ENCODE measurements at regions not wholly inside any gene's neighbourhood (a gene's known extent, or its start where the extent isn't known, plus 50 kb on each side); places are given as distances from the start of the nearest gene placed in this dataset.

- no peak for DNase-seq (ENCODE audit: low read depth in 2 of 2)
Observed at GRCh38 chr4:177692907-177693306, 250.7 kb upstream of the AGA start.

- no peak for DNase-seq (ENCODE audit: low read depth in 2 of 2)
Observed at GRCh38 chr4:177696438-177696966, 254.3 kb upstream of the AGA start.

GRCh38 chr4:177699365-177700213 is 257.4 kb upstream of the AGA start:
- no peak for DNase-seq (ENCODE audit: low read depth in 2 of 2)

DNA sequence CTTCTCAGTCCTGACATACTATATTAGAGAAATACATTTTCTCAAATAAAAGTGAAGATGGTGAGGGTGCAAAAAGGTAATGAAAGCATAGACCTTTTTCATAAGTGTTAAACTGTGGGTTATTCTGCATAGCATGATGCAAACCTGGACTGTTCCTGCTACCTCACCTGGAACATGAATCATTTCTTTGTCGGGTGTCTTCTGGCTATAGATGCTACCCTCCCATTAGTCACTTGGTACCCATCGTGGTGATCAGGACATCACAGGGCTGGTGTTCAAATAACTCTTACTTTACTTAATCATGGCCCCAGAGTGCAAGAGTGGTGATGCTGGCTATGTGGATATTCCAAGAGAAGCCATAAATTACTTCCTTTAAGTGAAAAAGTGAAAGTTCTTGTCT is 264.7 kb upstream of the AGA start:
- DNase-seq (ENCODE audit: low read depth in 2 of 2): no peak

DNA sequence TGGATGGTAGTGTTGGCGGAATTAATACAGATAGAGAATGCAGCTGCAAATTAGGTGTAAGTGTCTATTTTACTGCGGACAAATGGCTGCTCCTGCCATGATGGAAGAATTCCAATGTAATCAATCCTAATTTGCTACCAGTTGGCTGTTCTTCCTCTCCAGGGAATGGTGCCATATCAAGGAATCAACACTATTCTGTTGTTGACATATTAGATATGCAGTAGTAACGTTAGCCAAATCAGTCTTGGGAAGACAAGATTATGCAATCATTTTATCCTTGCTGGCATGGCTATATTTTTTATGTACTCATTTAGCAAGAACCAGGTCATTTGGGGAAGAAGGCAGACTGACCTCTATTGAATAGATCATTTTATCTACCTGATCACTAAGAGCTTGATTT is 271.2 kb upstream of the AGA start:
- no peak for DNase-seq (ENCODE audit: low read depth in 2 of 2)

DNA sequence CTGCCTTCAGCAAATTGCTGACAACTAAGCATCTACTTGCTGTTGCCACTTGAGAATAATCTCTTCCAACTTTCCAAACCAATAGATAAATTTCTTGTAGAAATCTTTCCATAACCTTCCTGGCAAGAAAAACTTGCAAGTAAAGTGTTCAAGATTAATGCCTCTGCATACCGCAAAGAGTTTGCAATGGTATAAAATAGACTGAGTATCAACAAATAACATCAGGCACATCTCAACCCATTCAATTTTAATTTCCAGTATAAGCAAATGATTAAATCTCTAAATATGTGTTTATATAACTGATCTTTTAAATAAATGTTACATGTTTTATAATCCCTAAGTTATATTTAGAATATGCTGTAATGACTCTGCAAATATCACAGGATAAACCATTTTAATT is 275.2 kb upstream of the AGA start:
- DNase-seq (ENCODE audit: low read depth in 2 of 2): no peak

GRCh38 chr4:177718514-177718913 is 276.3 kb upstream of the AGA start:
- DNase-seq (ENCODE audit: low read depth in 2 of 2): no peak

DNA sequence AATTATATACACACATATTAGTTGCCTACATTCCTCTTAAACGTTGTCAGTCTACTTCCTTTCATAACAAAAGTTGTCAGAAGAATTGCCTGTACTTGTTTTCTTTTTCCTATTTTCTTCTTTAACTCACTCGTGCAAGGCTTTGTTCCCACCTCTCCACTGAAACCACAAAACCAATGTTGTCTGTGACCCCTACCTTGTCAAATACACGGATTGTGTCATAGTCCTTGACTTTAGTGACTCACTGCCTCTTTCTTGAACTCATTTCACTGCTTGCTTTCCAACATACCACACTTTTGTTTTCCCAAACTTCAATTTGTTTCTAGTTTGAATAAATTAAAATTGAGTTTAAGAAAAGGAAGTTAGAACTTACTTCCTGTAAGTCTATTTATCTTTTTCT is 283.9 kb upstream of the AGA start:
- DNase-seq (ENCODE audit: low read depth in 2 of 2): no peak

DNA sequence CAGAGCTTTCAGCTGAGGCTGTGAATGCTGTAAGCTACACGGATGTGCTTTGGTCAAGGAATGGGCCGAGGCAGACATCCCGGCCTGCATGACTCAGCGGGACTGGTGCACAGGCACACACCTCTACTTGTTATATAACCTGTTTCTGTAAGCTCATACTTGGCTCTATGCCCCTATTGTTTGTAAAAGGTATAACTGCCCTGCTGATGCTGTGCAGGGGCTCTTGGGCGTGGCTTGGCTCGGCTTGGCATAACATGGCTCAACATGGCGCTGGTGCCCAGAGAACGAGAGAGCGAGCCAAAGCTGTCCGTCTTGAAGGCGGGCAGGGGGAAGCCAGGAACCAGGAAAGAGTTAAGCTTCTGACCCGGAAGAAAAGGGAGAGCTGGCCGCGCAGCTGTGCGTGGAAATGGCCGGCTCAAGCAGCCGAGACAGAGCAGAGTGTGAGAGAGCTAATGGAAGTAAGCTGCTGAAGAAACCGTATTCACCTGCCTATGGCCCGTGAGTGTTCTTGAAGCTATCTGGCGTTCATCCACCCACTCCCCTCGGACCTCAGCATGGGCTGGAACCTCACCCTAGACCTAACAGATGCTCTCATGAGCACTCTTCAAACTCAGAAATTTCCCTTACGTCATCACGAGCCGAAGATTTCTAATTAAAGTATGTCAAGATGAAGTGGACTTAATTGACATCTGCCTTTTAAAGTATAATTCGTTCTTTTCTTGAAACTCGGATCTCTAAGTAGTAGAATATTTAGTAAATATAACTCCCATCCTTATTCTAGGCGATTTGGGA is 286.3 kb upstream of the AGA start:
- no peak for DNase-seq (ENCODE audit: low read depth in 2 of 2)

DNA sequence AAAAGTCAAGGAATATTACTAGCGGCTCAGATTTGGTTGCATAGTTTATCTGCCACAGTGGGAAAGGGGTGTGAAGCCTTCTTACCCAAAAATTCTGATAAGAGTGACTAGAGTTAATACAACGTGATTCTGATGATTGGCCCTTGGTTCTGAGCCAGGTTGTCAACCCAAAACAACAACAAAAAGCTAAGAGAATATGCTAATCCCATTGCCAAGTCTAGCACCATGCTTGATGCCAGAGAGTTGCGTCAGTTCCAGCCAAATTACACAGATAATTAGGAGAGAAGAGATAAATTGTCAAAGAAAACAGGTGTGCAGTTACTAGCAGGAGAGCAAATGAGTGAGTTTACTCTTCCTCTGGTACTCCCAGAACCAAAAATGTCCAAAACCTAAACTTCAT is 287.4 kb upstream of the AGA start:
- no peak for DNase-seq (ENCODE audit: low read depth in 2 of 2)

DNA sequence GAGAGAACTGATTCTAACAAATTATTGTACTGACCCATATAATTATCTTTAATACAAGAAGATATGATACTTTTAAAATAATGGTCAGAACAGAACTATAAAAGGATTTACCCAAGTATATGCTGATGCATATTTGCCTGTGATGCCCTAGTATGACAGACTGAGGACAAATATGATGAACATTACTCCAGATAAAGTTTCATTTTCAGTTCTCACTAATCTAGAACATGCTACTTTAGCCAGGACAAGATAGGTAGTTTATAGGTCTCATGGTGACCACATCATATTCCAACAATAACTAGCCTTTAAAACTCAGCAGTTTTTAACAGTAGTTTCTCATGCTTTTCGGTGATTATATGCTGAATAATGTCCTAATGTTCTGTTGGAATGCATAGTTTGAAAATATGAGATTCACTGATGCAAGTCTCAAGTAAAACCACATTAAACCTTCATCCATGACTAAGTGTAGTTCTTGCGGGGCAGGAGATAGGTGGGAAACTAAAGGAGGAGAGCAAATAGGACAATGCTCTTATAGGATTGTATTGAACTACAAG is 295.2 kb upstream of the AGA start:
- no peak for DNase-seq (ENCODE audit: low read depth in 2 of 2)

- DNase-seq (ENCODE audit: low read depth in 2 of 2): no peak
Observed at GRCh38 chr4:177740563-177740962, 298.3 kb upstream of the AGA start.

DNA sequence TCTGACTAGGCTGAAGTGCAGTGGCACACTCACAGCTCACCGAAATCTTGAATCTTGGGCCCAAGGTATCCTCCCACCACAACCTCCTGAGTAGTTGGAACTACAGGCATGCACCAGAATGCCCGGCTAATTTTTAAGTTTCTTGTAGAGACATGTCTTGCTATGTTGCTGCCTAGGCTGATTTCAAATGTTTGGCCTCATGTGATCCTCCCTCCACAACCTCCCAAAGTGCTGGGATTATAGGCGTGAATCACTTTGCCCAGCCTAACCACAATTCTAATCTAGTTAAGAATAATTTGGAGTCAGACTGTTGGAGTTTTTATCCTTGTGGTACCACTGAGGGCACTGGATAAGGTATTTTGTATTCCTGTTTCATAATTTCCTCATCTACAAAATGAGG is 317.5 kb upstream of the AGA start:
- no peak for DNase-seq (ENCODE audit: low read depth in 2 of 2)

DNA sequence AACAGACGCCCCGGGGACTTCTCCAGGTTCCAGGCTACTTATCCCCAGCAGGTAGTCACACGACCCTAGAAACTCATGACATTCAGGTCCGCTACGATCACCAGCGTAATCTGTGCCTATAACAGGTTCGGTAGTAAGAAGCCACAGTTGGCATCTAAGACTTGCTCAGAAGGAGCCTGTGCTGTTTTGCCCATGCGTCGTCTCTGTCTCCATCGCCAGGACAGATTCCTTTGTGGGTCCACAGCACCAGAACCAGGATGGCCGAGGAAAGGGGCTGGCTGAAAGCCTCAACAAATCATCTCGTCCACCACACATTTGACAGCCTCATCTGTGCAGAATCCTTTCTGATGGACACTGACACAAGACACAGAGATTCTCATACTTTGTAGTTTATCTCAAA is 319.5 kb upstream of the AGA start:
- no peak for DNase-seq (ENCODE audit: low read depth in 2 of 2)

- no peak for DNase-seq (ENCODE audit: low read depth in 2 of 2)
Observed at GRCh38 chr4:177769155-177769554, 326.9 kb upstream of the AGA start.

DNA sequence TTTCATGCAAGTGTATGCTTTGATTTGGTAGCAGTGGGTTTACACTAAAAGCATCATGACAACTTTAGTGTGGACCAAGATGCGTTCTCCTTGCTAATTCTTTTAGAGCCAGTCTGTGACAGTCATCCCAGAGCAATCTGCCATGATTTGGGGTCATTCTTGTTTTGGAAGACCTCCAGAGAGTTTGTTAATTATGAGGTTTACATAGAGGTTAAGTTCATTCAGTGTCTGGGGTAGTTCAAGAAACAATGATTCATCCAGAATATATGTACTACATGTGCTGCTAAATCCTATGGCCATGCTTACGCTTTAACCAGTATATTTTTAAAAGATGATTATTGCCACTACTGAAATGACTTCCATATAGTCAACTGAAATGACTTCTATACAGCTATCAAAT is 328.5 kb upstream of the AGA start:
- no peak for DNase-seq (ENCODE audit: low read depth in 2 of 2)

DNA sequence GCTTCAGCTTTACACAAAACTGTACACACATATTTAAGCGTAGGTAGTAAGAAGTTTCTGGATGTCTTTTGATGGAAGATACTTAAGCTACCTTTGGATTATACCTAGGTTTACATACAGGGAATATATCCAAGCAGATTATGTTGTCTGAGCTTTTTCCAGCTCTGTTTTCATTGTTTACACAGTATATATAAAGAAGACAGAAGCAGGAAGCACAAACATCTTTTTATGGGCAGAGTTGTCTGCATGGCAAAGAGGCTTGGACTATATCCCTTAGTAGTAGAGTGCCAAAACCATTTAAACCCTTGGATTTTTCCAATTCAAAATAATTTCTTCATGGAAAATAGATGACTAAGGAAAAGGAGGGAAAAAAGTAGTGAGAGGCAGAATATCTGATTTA is 329.4 kb upstream of the AGA start:
- no peak for DNase-seq (ENCODE audit: low read depth in 2 of 2)

- no peak for DNase-seq (ENCODE audit: low read depth in 2 of 2)
Observed at GRCh38 chr4:177778623-177779022, 336.4 kb upstream of the AGA start.

GRCh38 chr4:177785000-177785399 is 342.8 kb upstream of the AGA start:
- no peak for DNase-seq (ENCODE audit: low read depth in 2 of 2)

DNA sequence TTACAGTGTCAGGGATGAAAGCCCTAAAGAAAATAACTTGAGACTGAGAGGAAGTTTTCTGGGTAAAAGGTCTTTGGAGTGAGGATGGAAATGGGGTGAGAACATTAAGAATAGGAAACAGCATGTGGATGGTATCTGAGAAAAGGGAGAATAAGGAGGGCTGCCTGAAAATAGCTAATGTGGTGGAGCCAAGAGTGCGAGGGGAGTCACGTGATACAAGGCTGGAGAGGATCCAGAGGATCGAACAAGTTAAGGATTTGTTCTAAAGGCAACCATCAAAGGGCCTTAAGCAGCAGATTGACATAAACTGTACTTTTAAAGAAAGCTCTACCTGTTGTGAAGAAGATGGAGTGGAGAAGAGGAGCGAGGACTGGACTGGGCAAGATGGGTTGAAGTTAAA is 347.4 kb upstream of the AGA start:
- DNase-seq (ENCODE audit: low read depth in 2 of 2): no peak

- no peak for DNase-seq (ENCODE audit: low read depth in 2 of 2)
Observed at GRCh38 chr4:177791188-177791587, 349.0 kb upstream of the AGA start.

GRCh38 chr4:177796841-177797240 is 354.6 kb upstream of the AGA start:
- no peak for DNase-seq (ENCODE audit: low read depth in 2 of 2)

DNA sequence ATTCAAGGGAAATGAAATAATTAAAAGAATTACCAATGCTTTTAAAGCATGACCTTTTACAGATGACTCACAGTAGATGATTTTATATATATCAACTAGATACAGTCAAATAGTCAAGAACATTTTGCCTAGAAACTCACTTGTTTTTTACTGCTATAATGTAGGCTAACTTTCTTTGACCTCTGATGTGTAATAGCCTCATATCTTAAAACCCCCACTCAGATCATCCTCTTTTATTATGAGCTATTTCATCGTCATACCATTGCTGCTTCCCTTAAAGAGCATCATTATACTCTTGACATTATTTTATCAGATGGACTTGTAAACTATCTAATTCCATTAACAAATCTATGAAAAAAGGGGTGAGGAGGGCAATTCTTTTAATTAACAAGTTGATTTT is 355.9 kb upstream of the AGA start:
- no peak for DNase-seq (ENCODE audit: low read depth in 2 of 2)
